Stimulated activated CD4-positive, alpha-beta T cell treated with anti-CD3 and anti-CD28 coated beads, Interleukin-12 subunit alpha, Interleukin-12 subunit beta, amount 100 ng/mL, for 24 hours (primary cell): ENCODE measurements at regions not wholly inside any gene's neighbourhood (a gene's known extent, or its start where the extent isn't known, plus 50 kb on each side); places are given as distances from the start of the nearest gene placed in this dataset.

Experiments
- DNase-seq, 2 experiments: peaks; one replicate each; pipeline ENCODE4 v3.0.0-alpha.2; 2020; ENCODE audit warnings: low read depth in 2 of 2

GRCh38 chr7:85573844-85574243 lies 387.0 kb upstream of the SEMA3D start:
- no peak for DNase-seq

- DNase-seq = no peak
Observed at GRCh38 chr7:85573346-85573745, 386.5 kb upstream of the SEMA3D start.

GRCh38 chr7:85570898-85571297 lies 384.0 kb upstream of the SEMA3D start:
- DNase-seq = no peak

- DNase-seq = no peak
Observed at GRCh38 chr7:85567983-85568382, 381.1 kb upstream of the SEMA3D start.

- no peak for DNase-seq
Observed at GRCh38 chr7:85566095-85566794, 379.4 kb upstream of the SEMA3D start.

- DNase-seq = no peak
Observed at GRCh38 chr7:85565276-85565675, 378.4 kb upstream of the SEMA3D start.

- DNase-seq = no peak
Observed at GRCh38 chr7:85564861-85565260, 378.0 kb upstream of the SEMA3D start.

GRCh38 chr7:85561706-85562105 lies 374.9 kb upstream of the SEMA3D start:
- no peak for DNase-seq

- no peak for DNase-seq
Observed at GRCh38 chr7:85554236-85555178, 367.7 kb upstream of the SEMA3D start.

GRCh38 chr7:85535974-85536729 lies 349.3 kb upstream of the SEMA3D start:
- no peak for DNase-seq

- no peak for DNase-seq
Observed at GRCh38 chr7:85529831-85530230, 343.0 kb upstream of the SEMA3D start.

- no peak for DNase-seq
Observed at GRCh38 chr7:85529201-85529600, 342.3 kb upstream of the SEMA3D start.

- DNase-seq = no peak
Observed at GRCh38 chr7:85528581-85528980, 341.7 kb upstream of the SEMA3D start.

GRCh38 chr7:85525676-85526075 lies 338.8 kb upstream of the SEMA3D start:
- DNase-seq = no peak

GRCh38 chr7:85522070-85522469 lies 335.2 kb upstream of the SEMA3D start:
- DNase-seq = no peak

- no peak for DNase-seq
Observed at GRCh38 chr7:85521108-85521694, 334.3 kb upstream of the SEMA3D start.

GRCh38 chr7:85520175-85520574 lies 333.3 kb upstream of the SEMA3D start:
- no peak for DNase-seq

GRCh38 chr7:85516675-85517074 lies 329.8 kb upstream of the SEMA3D start:
- DNase-seq = no peak

GRCh38 chr7:85512790-85513189 lies 325.9 kb upstream of the SEMA3D start:
- DNase-seq = no peak

- no peak for DNase-seq
Observed at GRCh38 chr7:85510287-85510686, 323.4 kb upstream of the SEMA3D start.

- no peak for DNase-seq
Observed at GRCh38 chr7:85509476-85509875, 322.6 kb upstream of the SEMA3D start.
